ENCODE measurements at regions not wholly inside any gene's neighbourhood (a gene's known extent, or its start where the extent isn't known, plus 50 kb on each side); places are given as distances from the start of the nearest gene placed in this dataset.

DNA sequence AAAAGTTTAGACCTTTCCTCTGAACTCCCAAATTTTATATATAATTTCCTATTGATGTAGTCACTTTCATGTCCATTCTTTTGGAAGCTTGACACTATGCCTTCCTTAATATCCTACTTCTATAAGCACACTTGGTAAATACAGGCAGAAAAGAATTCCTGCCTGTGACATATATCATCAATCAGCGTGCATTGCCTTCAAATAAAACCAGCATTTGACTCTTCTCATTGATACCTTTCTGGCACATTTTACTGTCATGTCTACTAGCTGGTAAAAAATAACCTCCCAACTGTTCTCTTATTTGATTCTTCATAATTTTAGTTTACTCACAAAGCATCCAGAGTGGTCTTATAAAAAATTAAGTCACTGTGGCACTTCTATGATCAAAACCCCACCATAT lies 693.5 kb downstream of the CBLN2 start:
- no peak overlapping the region for H3K4me3 ChIP-seq (ENCODE audit: low read depth, low read length)
- H3K9ac ChIP-seq (ENCODE audit: low read depth, low read length) = no peak overlapping the region
- H3K27me3 ChIP-seq (ENCODE audit: control insufficient read depth, insufficient read depth, low read length) = no peaks in the 10 kb centered on the region
- no peaks in the 10 kb centered on the region for H3K36me3 ChIP-seq (ENCODE audit: control insufficient read depth, insufficient read depth, low read length)
- no peaks in the 10 kb centered on the region for H3K9me3 ChIP-seq (ENCODE audit: control insufficient read depth, insufficient read depth, low read length)
- H3K4me1 ChIP-seq (ENCODE audit: control insufficient read depth, insufficient read depth, low read length) = no peaks in the 10 kb centered on the region

GRCh38 chr18:71849407-71849806 lies 694.7 kb downstream of the CBLN2 start:
- Histone ChIP-seq H3K9me3 (ENCODE audit: control insufficient read depth, insufficient read depth, low read length) (no peaks in the 10 kb centered on the region), H3K9ac (ENCODE audit: low read depth, low read length) (no peak overlapping the region), H3K27me3 (ENCODE audit: control insufficient read depth, insufficient read depth, low read length) (no peaks in the 10 kb centered on the region), H3K36me3 (ENCODE audit: control insufficient read depth, insufficient read depth, low read length) (no peaks in the 10 kb centered on the region), H3K4me1 (ENCODE audit: control insufficient read depth, insufficient read depth, low read length) (no peaks in the 10 kb centered on the region), H3K4me3 (ENCODE audit: low read depth, low read length) (no peak overlapping the region)

- no peaks in the 10 kb centered on the region for H3K4me1 ChIP-seq (ENCODE audit: control insufficient read depth, insufficient read depth, low read length)
- H3K9ac ChIP-seq (ENCODE audit: low read depth, low read length) = no peak overlapping the region
- no peaks in the 10 kb centered on the region for H3K27me3 ChIP-seq (ENCODE audit: control insufficient read depth, insufficient read depth, low read length)
- no peaks in the 10 kb centered on the region for H3K36me3 ChIP-seq (ENCODE audit: control insufficient read depth, insufficient read depth, low read length)
- H3K4me3 ChIP-seq (ENCODE audit: low read depth, low read length) = no peak overlapping the region
- H3K9me3 ChIP-seq (ENCODE audit: control insufficient read depth, insufficient read depth, low read length) = no peaks in the 10 kb centered on the region
Observed at GRCh38 chr18:71846716-71847115, 697.4 kb downstream of the CBLN2 start.

DNA sequence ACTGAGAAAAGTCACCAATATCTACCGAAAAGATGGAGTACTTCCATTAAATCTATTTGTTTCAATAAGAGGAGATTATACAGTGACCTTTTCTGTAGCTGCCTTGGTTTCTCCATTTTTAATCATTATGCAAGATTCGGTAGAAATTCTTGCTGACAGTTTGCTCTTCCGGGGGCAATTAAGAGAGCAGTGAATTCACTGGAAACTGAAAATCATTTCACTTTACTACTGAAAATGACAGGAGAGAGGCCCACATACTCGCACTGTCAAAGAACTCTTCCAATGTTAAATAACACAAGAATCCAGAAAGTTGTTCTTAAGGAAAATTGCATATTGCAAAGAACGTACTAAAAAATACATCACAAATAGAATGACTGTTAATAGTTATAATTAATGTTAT lies 699.3 kb downstream of the CBLN2 start:
- Histone ChIP-seq H3K36me3 (ENCODE audit: control insufficient read depth, insufficient read depth, low read length) (no peaks in the 10 kb centered on the region), H3K9ac (ENCODE audit: low read depth, low read length) (no peak overlapping the region)

GRCh38 chr18:71842666-71843065 lies 701.5 kb downstream of the CBLN2 start:
- H3K4me1 ChIP-seq (ENCODE audit: control insufficient read depth, insufficient read depth, low read length) = no peaks in the 10 kb centered on the region
- no peaks in the 10 kb centered on the region for H3K27me3 ChIP-seq (ENCODE audit: control insufficient read depth, insufficient read depth, low read length)
- H3K4me3 ChIP-seq (ENCODE audit: low read depth, low read length) = no peak overlapping the region
- H3K9ac ChIP-seq (ENCODE audit: low read depth, low read length) = no peak overlapping the region
- H3K36me3 ChIP-seq (ENCODE audit: control insufficient read depth, insufficient read depth, low read length) = no peaks in the 10 kb centered on the region
- no peaks in the 10 kb centered on the region for H3K9me3 ChIP-seq (ENCODE audit: control insufficient read depth, insufficient read depth, low read length)

More for the DNA sequence above, 699.3 kb downstream of the CBLN2 start:
- H3K27me3 ChIP-seq (ENCODE audit: control insufficient read depth, insufficient read depth, low read length) = no peaks in the 10 kb centered on the region
- no peaks in the 10 kb centered on the region for H3K9me3 ChIP-seq (ENCODE audit: control insufficient read depth, insufficient read depth, low read length)
- H3K4me1 ChIP-seq (ENCODE audit: control insufficient read depth, insufficient read depth, low read length) = no peaks in the 10 kb centered on the region
- no peak overlapping the region for H3K4me3 ChIP-seq (ENCODE audit: low read depth, low read length)

- H3K4me1 ChIP-seq (ENCODE audit: control insufficient read depth, insufficient read depth, low read length) = no peaks in the 10 kb centered on the region
- no peak overlapping the region for H3K4me3 ChIP-seq (ENCODE audit: low read depth, low read length)
- no peaks in the 10 kb centered on the region for H3K36me3 ChIP-seq (ENCODE audit: control insufficient read depth, insufficient read depth, low read length)
- no peak overlapping the region for H3K9ac ChIP-seq (ENCODE audit: low read depth, low read length)
- H3K27me3 ChIP-seq (ENCODE audit: control insufficient read depth, insufficient read depth, low read length) = no peaks in the 10 kb centered on the region
- no peaks in the 10 kb centered on the region for H3K9me3 ChIP-seq (ENCODE audit: control insufficient read depth, insufficient read depth, low read length)
Observed at GRCh38 chr18:71837547-71837946, 706.6 kb downstream of the CBLN2 start.

- no peaks in the 10 kb centered on the region for H3K9me3 ChIP-seq (ENCODE audit: control insufficient read depth, insufficient read depth, low read length)
- no peaks in the 10 kb centered on the region for H3K4me1 ChIP-seq (ENCODE audit: control insufficient read depth, insufficient read depth, low read length)
- no peaks in the 10 kb centered on the region for H3K36me3 ChIP-seq (ENCODE audit: control insufficient read depth, insufficient read depth, low read length)
- H3K27me3 ChIP-seq (ENCODE audit: control insufficient read depth, insufficient read depth, low read length) = no peaks in the 10 kb centered on the region
- no peak overlapping the region for H3K4me3 ChIP-seq (ENCODE audit: low read depth, low read length)
- H3K9ac ChIP-seq (ENCODE audit: low read depth, low read length) = no peak overlapping the region
Observed at GRCh38 chr18:71832946-71833617, 711.1 kb downstream of the CBLN2 start.

GRCh38 chr18:71831039-71831438 lies 713.1 kb downstream of the CBLN2 start:
- Histone ChIP-seq H3K9me3 (ENCODE audit: control insufficient read depth, insufficient read depth, low read length) (no peaks in the 10 kb centered on the region), H3K36me3 (ENCODE audit: control insufficient read depth, insufficient read depth, low read length) (no peaks in the 10 kb centered on the region), H3K4me1 (ENCODE audit: control insufficient read depth, insufficient read depth, low read length) (peaks cover under 1% of the 10 kb centered on the region), H3K4me3 (ENCODE audit: low read depth, low read length) (no peak overlapping the region), H3K9ac (ENCODE audit: low read depth, low read length) (no peak overlapping the region), H3K27me3 (ENCODE audit: control insufficient read depth, insufficient read depth, low read length) (no peaks in the 10 kb centered on the region)

GRCh38 chr18:71827301-71827700 lies 716.8 kb downstream of the CBLN2 start:
- H3K4me1 ChIP-seq (ENCODE audit: control insufficient read depth, insufficient read depth, low read length) = peaks cover 9% of the 10 kb centered on the region
- H3K9me3 ChIP-seq (ENCODE audit: control insufficient read depth, insufficient read depth, low read length) = no peaks in the 10 kb centered on the region
- no peaks in the 10 kb centered on the region for H3K36me3 ChIP-seq (ENCODE audit: control insufficient read depth, insufficient read depth, low read length)
- H3K27me3 ChIP-seq (ENCODE audit: control insufficient read depth, insufficient read depth, low read length) = no peaks in the 10 kb centered on the region
- no peak overlapping the region for H3K4me3 ChIP-seq (ENCODE audit: low read depth, low read length)
- no peak overlapping the region for H3K9ac ChIP-seq (ENCODE audit: low read depth, low read length)

DNA sequence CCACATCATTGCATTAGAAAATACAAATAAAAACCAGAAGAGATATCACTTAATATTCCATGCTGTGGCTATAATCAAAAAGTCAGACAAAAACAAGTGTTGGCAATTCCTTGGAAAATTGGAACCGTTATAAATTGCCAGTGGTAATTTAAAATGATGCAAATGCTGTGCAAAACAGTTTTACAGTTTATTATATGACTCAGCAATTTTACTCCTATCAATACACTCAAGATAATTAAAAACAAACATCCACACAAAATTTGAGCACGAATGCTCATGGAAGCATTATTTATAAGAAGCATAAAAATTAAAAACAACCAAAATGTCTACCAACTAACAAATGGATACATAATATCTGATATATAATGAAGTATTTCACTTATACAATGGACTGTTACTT lies 728.8 kb downstream of the CBLN2 start:
- Histone ChIP-seq H3K9me3 (ENCODE audit: control insufficient read depth, insufficient read depth, low read length) (no peaks in the 10 kb centered on the region), H3K4me3 (ENCODE audit: low read depth, low read length) (no peak overlapping the region), H3K9ac (ENCODE audit: low read depth, low read length) (no peak overlapping the region), H3K4me1 (ENCODE audit: control insufficient read depth, insufficient read depth, low read length) (no peaks in the 10 kb centered on the region), H3K27me3 (ENCODE audit: control insufficient read depth, insufficient read depth, low read length) (no peaks in the 10 kb centered on the region), H3K36me3 (ENCODE audit: control insufficient read depth, insufficient read depth, low read length) (no peaks in the 10 kb centered on the region)

- Histone ChIP-seq H3K9me3 (ENCODE audit: control insufficient read depth, insufficient read depth, low read length) (no peaks in the 10 kb centered on the region), H3K27me3 (ENCODE audit: control insufficient read depth, insufficient read depth, low read length) (no peaks in the 10 kb centered on the region), H3K9ac (ENCODE audit: low read depth, low read length) (no peak overlapping the region), H3K4me1 (ENCODE audit: control insufficient read depth, insufficient read depth, low read length) (no peaks in the 10 kb centered on the region), H3K4me3 (ENCODE audit: low read depth, low read length) (no peak overlapping the region), H3K36me3 (ENCODE audit: control insufficient read depth, insufficient read depth, low read length) (no peaks in the 10 kb centered on the region)
Observed at GRCh38 chr18:71809711-71810110, 734.4 kb downstream of the CBLN2 start.

- Histone ChIP-seq H3K9me3 (ENCODE audit: control insufficient read depth, insufficient read depth, low read length) (no peaks in the 10 kb centered on the region), H3K27me3 (ENCODE audit: control insufficient read depth, insufficient read depth, low read length) (no peaks in the 10 kb centered on the region), H3K4me1 (ENCODE audit: control insufficient read depth, insufficient read depth, low read length) (no peaks in the 10 kb centered on the region), H3K36me3 (ENCODE audit: control insufficient read depth, insufficient read depth, low read length) (no peaks in the 10 kb centered on the region), H3K9ac (ENCODE audit: low read depth, low read length) (no peak overlapping the region), H3K4me3 (ENCODE audit: low read depth, low read length) (no peak overlapping the region)
Observed at GRCh38 chr18:71808616-71809015, 735.5 kb downstream of the CBLN2 start.
